ENCODE measurements at regions not wholly inside any gene's neighbourhood (a gene's known extent, or its start where the extent isn't known, plus 50 kb on each side); places are given as distances from the start of the nearest gene placed in this dataset.

DNA sequence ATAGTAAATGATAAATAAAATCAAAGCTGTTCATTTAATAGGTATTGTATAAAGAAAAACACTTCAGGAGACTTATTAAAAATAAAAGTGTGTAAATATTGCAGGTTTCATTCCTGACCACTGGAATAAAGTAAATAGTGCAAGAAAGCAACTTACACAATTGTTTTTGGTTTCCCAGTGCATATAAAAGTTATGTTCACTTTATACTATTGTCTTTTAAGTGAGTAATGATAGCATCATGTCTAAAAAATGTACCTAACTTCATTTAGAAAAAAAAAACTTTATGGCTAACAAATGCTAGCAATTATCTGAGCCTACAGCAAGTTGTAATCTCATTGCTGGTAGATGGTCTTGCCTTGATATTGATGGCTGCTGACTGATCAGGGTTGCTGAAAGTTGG lies 726.6 kb upstream of the POU3F2 start:
- ChIA-PET CTCF (ENCODE audit: partially characterized antibody) (no interaction called here), POLR2A (ENCODE audit: partially characterized antibody) (no interaction called here)
- Histone ChIP-seq H4K91ac (replicated peaks; ENCODE audit: insufficient read length, low read length) (no peak overlapping the region), H3K14ac (ENCODE audit: insufficient read length) (no peak overlapping the region), H3K79me1 (ENCODE audit: low read depth, low read length) (no peaks in the 10 kb centered on the region), H3K23ac (ENCODE audit: insufficient read length) (no peak overlapping the region), H3K79me2 (ENCODE audit: control insufficient read depth in 1 of 2, insufficient read depth in 2 of 2, low read length in 2 of 2) (no peaks in the 10 kb centered on the region), H2BK120ac (replicated peaks; ENCODE audit: low read depth, low read length) (no peak overlapping the region), H2AK5ac (ENCODE audit: low read depth, low read length) (no peak overlapping the region), H3K9ac (replicated peaks in 1 of 4; ENCODE audit: extremely low read depth in 1 of 4, low read depth in 3 of 4, low read length in 3 of 4) (no peak overlapping the region), H4K20me1 (replicated peaks in 1 of 2; ENCODE audit: control insufficient read depth in 1 of 2, insufficient read depth in 2 of 2, low read length in 2 of 2) (no peaks in the 10 kb centered on the region), H2BK20ac (ENCODE audit: low read length) (no peak overlapping the region), H2BK15ac (ENCODE audit: low read length) (no peak overlapping the region), H3K4me1 (replicated peaks in 1 of 4; ENCODE audit: control insufficient read depth in 3 of 4, insufficient read depth in 4 of 4, low read length in 3 of 4) (no peaks in the 10 kb centered on the region), H3K36me3 (ENCODE audit: control insufficient read depth in 2 of 4, insufficient read depth in 4 of 4, low read length in 3 of 4) (no peaks in the 10 kb centered on the region), H3K9me3 (ENCODE audit: insufficient read depth in 2 of 2, low read depth in 1 of 2, low read length in 1 of 2) (peaks cover 4 to 6% of the 10 kb centered on the region in 2 experiments; a peak in 2 of 4 replicates), H3K4ac (replicated peaks; ENCODE audit: insufficient read length, low read depth, low read length) (no peak overlapping the region), H3K23me2 (ENCODE audit: low read depth, low read length) (no peaks in the 10 kb centered on the region), H4K5ac (ENCODE audit: insufficient read length, low read depth, low read length) (no peak overlapping the region), H2AFZ (ENCODE audit: low read length) (no peak overlapping the region), H4K8ac (ENCODE audit: extremely low read depth, insufficient read depth, low read length) (no peak overlapping the region), H2BK12ac (ENCODE audit: low read depth, low read length) (no peak overlapping the region), H3K56ac (replicated peaks; ENCODE audit: insufficient read length, low read depth, low read length) (no peak overlapping the region), H3K18ac (ENCODE audit: extremely low read depth, low read length) (no peak overlapping the region), H3K27me3 (replicated peaks in 1 of 4; ENCODE audit: control insufficient read depth in 3 of 4, extremely low read depth in 1 of 4, insufficient read depth in 3 of 4, low read length in 3 of 4) (no peaks in the 10 kb centered on the region), H3K27ac (ENCODE audit: low read depth, low read length) (no peak overlapping the region), H3K4me3 (ENCODE audit: extremely low read depth in 1 of 4, insufficient read depth in 2 of 4, low read depth in 3 of 4, low read length in 4 of 4) (no peak overlapping the region), H2BK5ac (ENCODE audit: low read depth, low read length) (no peak overlapping the region), H3K4me2 (ENCODE audit: insufficient read depth in 1 of 2, low read depth in 2 of 2, low read length in 2 of 2) (no peak overlapping the region)
- FAIRE-seq (no peak), DNase-seq (ENCODE audit: low read depth in 1 of 2, low spot score in 2 of 2) (no peak)
- TF ChIP-seq SRF (IDR thresholded peaks at IDR 0.05; ENCODE audit: low read depth, low read length) (no peak), RFX5 (IDR thresholded peaks at IDR 0.05; ENCODE audit: borderline replicate concordance, low read depth, low read length) (no peak), KDM1A (IDR thresholded peaks at IDR 0.05; ENCODE audit: borderline replicate concordance, low read length) (no peak), POLR2AphosphoS5 (IDR thresholded peaks at IDR 0.05; ENCODE audit: low read depth, low read length) (no peak), ZNF274 (IDR thresholded peaks at IDR 0.05; ENCODE audit: borderline replicate concordance, extremely low read depth, low read length) (no peak), MAX (IDR thresholded peaks at IDR 0.05) (no peak), HDAC6 (IDR thresholded peaks at IDR 0.05; ENCODE audit: low read depth, low read length) (no peak)
- TF ChIP-seq, protein P1, sequence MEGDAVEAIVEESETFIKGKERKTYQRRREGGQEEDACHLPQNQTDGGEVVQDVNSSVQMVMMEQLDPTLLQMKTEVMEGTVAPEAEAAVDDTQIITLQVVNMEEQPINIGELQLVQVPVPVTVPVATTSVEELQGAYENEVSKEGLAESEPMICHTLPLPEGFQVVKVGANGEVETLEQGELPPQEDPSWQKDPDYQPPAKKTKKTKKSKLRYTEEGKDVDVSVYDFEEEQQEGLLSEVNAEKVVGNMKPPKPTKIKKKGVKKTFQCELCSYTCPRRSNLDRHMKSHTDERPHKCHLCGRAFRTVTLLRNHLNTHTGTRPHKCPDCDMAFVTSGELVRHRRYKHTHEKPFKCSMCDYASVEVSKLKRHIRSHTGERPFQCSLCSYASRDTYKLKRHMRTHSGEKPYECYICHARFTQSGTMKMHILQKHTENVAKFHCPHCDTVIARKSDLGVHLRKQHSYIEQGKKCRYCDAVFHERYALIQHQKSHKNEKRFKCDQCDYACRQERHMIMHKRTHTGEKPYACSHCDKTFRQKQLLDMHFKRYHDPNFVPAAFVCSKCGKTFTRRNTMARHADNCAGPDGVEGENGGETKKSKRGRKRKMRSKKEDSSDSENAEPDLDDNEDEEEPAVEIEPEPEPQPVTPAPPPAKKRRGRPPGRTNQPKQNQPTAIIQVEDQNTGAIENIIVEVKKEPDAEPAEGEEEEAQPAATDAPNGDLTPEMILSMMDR (IDR thresholded peaks at IDR 0.05; ENCODE audit: control extremely low read depth in 1 of 3, insufficient read depth in 1 of 3, low read depth in 1 of 3, low read length in 3 of 3) = no peak
